ENCODE measurements at regions not wholly inside any gene's neighbourhood (a gene's known extent, or its start where the extent isn't known, plus 50 kb on each side); places are given as distances from the start of the nearest gene placed in this dataset.

DNA sequence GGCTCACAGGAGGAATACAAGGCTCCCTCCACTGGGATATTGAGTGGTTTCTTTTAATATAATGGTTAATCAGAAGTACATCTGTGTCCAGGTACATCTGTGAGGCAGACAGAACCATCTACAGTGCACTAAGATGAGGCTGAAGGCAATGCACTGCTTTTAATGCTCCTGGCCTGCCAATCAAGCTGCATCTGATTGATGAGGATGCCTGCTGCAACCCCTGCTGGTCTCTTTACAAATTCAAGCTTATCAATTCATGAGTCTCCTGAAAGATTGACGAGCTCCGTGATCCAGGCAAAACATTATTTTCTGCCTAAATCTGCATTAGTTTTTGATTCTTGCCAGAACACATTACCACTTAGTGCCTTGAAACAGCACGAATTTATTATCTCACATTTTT, 1139.1 kb downstream of the AACS start:
- Histone ChIP-seq H3K9me3 (ENCODE audit: control insufficient read depth in 2 of 2, low read length in 2 of 2) (no peaks in the 10 kb centered on the region), H3K36me3 (ENCODE audit: control insufficient read depth, insufficient read depth, low read length) (no peaks in the 10 kb centered on the region), H3K27ac (ENCODE audit: insufficient read depth, low read length, poor library complexity, severe bottlenecking) (no peak overlapping the region), H3K4me1 (ENCODE audit: control insufficient read depth, insufficient read depth, low read length, poor library complexity, severe bottlenecking) (no peaks in the 10 kb centered on the region), H3K27me3 (ENCODE audit: control insufficient read depth, insufficient read depth, low read length) (no peaks in the 10 kb centered on the region), H3K4me3 (ENCODE audit: low read depth, low read length) (no peak overlapping the region)
- Mint-ChIP-seq H3K4me3 (no peak overlapping the region), H3K27me3 (no peaks in the 10 kb centered on the region), H3K4me1 (no peaks in the 10 kb centered on the region), H3K9me3 (peaks cover 0 to 7% (median 2%) of the 10 kb centered on the region in 7 donors), H3K36me3 (no peaks in the 10 kb centered on the region), H3K27ac (no peak overlapping the region)
- DNase-seq (no peak), ATAC-seq (ENCODE audit: low read depth in 2 of 2) (no peak)

DNA sequence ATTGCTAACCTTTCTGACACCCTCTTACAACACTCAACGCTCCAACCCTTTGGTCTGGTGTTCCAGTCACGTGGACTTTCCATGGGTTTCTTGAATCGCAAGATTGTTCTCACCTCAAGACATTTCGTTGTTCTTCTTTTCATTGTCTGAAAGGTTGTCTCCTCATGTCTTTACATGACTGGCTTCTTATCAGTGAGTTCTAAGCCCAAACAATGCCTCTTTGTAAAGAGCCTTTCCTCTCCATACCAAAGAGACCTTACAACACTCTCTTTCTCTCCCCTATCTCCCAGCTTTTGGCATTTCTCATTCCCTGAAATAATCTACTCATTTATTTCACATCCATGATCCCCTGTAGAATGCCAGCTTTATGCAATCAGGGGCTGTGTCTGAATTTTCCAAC, 1144.8 kb downstream of the AACS start:
- Histone ChIP-seq H3K36me3 (ENCODE audit: control insufficient read depth, insufficient read depth, low read length) (no peaks in the 10 kb centered on the region), H3K4me1 (ENCODE audit: control insufficient read depth, insufficient read depth, low read length, poor library complexity, severe bottlenecking) (no peaks in the 10 kb centered on the region), H3K27me3 (ENCODE audit: control insufficient read depth, insufficient read depth, low read length) (no peaks in the 10 kb centered on the region), H3K27ac (ENCODE audit: insufficient read depth, low read length, poor library complexity, severe bottlenecking) (no peak overlapping the region), H3K4me3 (ENCODE audit: low read depth, low read length) (no peak overlapping the region), H3K9me3 (ENCODE audit: control insufficient read depth in 2 of 2, low read length in 2 of 2) (no peaks in the 10 kb centered on the region)
- Mint-ChIP-seq H3K9me3 (peaks cover 0 to 5% (median 2%) of the 10 kb centered on the region in 7 donors), H3K36me3 (no peaks in the 10 kb centered on the region), H3K27me3 (no peaks in the 10 kb centered on the region), H3K4me3 (no peak overlapping the region), H3K4me1 (no peaks in the 10 kb centered on the region), H3K27ac (no peak overlapping the region)
- DNase-seq, result no peak
- ATAC-seq (ENCODE audit: low read depth in 2 of 2), result no peak

DNA sequence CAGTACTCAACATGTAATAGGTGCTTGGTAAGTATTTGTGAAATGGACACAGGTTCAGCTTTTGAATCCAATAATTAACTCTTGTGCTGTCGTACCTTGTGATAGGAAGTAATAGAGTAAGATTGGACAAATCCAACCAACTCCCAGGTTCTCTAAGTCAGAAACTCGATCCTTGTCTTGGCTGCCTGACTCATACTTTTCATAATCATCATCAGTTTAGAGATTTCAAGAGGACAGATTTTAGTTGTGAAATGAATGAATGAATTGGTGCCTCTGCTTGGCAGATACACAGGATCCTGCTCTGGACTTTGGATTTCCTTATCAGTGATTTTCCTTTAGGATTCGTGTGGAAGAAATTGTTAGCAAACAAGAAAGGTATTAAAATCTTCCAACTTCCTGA, 1145.2 kb downstream of the AACS start:
- DNase-seq (no peak), ATAC-seq (ENCODE audit: low read depth in 2 of 2) (no peak)
- no peaks in the 10 kb centered on the region for H3K9me3 ChIP-seq (ENCODE audit: control insufficient read depth in 2 of 2, low read length in 2 of 2)
- H3K36me3 Mint-ChIP-seq, result no peaks in the 10 kb centered on the region
- H3K27ac ChIP-seq (ENCODE audit: insufficient read depth, low read length, poor library complexity, severe bottlenecking), result no peak overlapping the region
- no peaks in the 10 kb centered on the region for H3K4me1 Mint-ChIP-seq
- no peaks in the 10 kb centered on the region for H3K27me3 Mint-ChIP-seq
- H3K9me3 Mint-ChIP-seq, result peaks cover 0 to 5% (median 2%) of the 10 kb centered on the region in 7 donors
- no peak overlapping the region for H3K4me3 Mint-ChIP-seq
- no peaks in the 10 kb centered on the region for H3K36me3 ChIP-seq (ENCODE audit: control insufficient read depth, insufficient read depth, low read length)
- no peaks in the 10 kb centered on the region for H3K4me1 ChIP-seq (ENCODE audit: control insufficient read depth, insufficient read depth, low read length, poor library complexity, severe bottlenecking)
- H3K27me3 ChIP-seq (ENCODE audit: control insufficient read depth, insufficient read depth, low read length), result no peaks in the 10 kb centered on the region
- H3K27ac Mint-ChIP-seq, result no peak overlapping the region
- no peak overlapping the region for H3K4me3 ChIP-seq (ENCODE audit: low read depth, low read length)

DNA sequence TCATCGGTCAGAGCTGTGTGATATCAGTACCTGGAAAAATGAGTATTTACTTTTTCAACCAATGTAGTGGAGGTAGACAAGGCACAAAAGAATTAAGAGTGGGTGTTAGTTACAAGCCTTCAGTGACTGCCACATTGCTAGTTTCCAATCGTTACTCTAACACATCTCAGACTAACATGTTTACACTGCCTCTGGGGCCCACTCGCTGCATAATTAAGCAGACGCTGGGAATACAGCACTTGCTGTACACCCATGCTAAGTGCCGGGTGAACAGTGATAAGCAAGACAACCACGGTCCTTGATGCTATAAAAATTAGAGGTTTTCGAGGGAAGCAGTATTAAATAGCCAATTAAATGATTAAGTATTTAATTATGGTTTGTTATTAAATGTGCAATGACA, 1147.6 kb downstream of the AACS start:
- H3K27ac Mint-ChIP-seq, result no peak overlapping the region
- H3K27ac ChIP-seq (ENCODE audit: insufficient read depth, low read length, poor library complexity, severe bottlenecking), result no peak overlapping the region
- DNase-seq (no peak), ATAC-seq (ENCODE audit: low read depth in 2 of 2) (no peak)
- no peak overlapping the region for H3K4me3 Mint-ChIP-seq
- no peaks in the 10 kb centered on the region for H3K36me3 Mint-ChIP-seq
- no peaks in the 10 kb centered on the region for H3K9me3 ChIP-seq (ENCODE audit: control insufficient read depth in 2 of 2, low read length in 2 of 2)
- no peaks in the 10 kb centered on the region for H3K27me3 ChIP-seq (ENCODE audit: control insufficient read depth, insufficient read depth, low read length)
- no peaks in the 10 kb centered on the region for H3K27me3 Mint-ChIP-seq
- peaks cover 0 to 4% (median 2%) of the 10 kb centered on the region in 7 donors for H3K9me3 Mint-ChIP-seq
- no peaks in the 10 kb centered on the region for H3K36me3 ChIP-seq (ENCODE audit: control insufficient read depth, insufficient read depth, low read length)
- no peaks in the 10 kb centered on the region for H3K4me1 Mint-ChIP-seq
- H3K4me3 ChIP-seq (ENCODE audit: low read depth, low read length), result no peak overlapping the region
- H3K4me1 ChIP-seq (ENCODE audit: control insufficient read depth, insufficient read depth, low read length, poor library complexity, severe bottlenecking), result no peaks in the 10 kb centered on the region

DNA sequence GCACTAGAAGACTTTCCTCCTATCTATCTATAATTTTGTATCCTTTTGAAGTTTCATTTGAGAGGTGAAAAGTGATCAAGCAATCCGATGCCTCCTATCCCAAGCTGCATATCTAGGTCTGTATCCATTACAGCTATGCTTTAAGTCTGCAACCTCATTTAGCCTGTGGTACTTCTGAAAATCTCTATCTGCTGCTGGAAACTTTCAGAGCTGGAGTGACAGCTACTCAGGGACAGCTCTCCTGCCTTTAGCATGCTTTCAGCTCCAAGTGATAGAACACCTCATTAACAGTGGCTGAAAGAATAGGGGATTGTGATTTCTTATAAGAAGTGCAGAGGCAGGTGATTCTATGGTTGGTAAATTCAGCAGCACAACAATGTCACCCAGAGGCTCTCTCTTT, 1153.5 kb downstream of the AACS start:
- no peak overlapping the region for H3K4me3 ChIP-seq (ENCODE audit: low read depth, low read length)
- no peak overlapping the region for H3K27ac ChIP-seq (ENCODE audit: insufficient read depth, low read length, poor library complexity, severe bottlenecking)
- no peak for DNase-seq
- no peaks in the 10 kb centered on the region for H3K4me1 ChIP-seq (ENCODE audit: control insufficient read depth, insufficient read depth, low read length, poor library complexity, severe bottlenecking)
- ATAC-seq (ENCODE audit: low read depth in 2 of 2), result no peak
- H3K4me1 Mint-ChIP-seq, result no peaks in the 10 kb centered on the region
- H3K4me3 Mint-ChIP-seq, result no peak overlapping the region
- H3K27me3 ChIP-seq (ENCODE audit: control insufficient read depth, insufficient read depth, low read length), result no peaks in the 10 kb centered on the region
- H3K9me3 ChIP-seq (ENCODE audit: control insufficient read depth in 2 of 2, low read length in 2 of 2), result no peaks in the 10 kb centered on the region
- no peaks in the 10 kb centered on the region for H3K36me3 Mint-ChIP-seq
- H3K27ac Mint-ChIP-seq, result no peak overlapping the region
- H3K36me3 ChIP-seq (ENCODE audit: control insufficient read depth, insufficient read depth, low read length), result no peaks in the 10 kb centered on the region
- peaks cover 0 to 3% (median 0%) of the 10 kb centered on the region in 7 donors for H3K9me3 Mint-ChIP-seq
- no peaks in the 10 kb centered on the region for H3K27me3 Mint-ChIP-seq

DNA sequence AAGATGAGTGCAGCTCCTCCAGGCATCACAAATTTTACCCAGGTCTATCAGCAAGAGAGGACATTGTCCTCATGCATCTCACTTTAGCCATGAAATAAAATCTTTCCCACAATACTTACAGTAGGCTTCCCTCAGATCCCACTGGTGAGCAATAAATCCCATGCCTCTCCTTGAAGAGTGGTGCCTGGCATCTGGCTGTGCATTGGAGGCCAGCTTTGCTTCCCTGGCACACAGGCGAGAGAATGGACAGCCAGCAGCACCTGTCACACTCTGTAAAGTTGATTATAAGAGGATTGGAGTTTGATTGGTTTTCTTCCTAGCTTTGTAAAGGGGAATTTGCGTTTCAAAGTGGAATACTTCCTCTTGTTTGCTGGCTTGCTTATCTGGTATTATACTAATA, 1153.9 kb downstream of the AACS start:
- H3K27ac ChIP-seq (ENCODE audit: insufficient read depth, low read length, poor library complexity, severe bottlenecking), result no peak overlapping the region
- H3K4me1 ChIP-seq (ENCODE audit: control insufficient read depth, insufficient read depth, low read length, poor library complexity, severe bottlenecking), result no peaks in the 10 kb centered on the region
- H3K27me3 ChIP-seq (ENCODE audit: control insufficient read depth, insufficient read depth, low read length), result no peaks in the 10 kb centered on the region
- H3K4me3 ChIP-seq (ENCODE audit: low read depth, low read length), result no peak overlapping the region
- no peaks in the 10 kb centered on the region for H3K9me3 ChIP-seq (ENCODE audit: control insufficient read depth in 2 of 2, low read length in 2 of 2)
- Mint-ChIP-seq H3K27me3 (no peaks in the 10 kb centered on the region), H3K36me3 (no peaks in the 10 kb centered on the region), H3K4me3 (no peak overlapping the region), H3K9me3 (peaks cover 0 to 3% (median 0%) of the 10 kb centered on the region in 7 donors), H3K27ac (no peak overlapping the region), H3K4me1 (no peaks in the 10 kb centered on the region)
- H3K36me3 ChIP-seq (ENCODE audit: control insufficient read depth, insufficient read depth, low read length), result no peaks in the 10 kb centered on the region
- ATAC-seq (ENCODE audit: low read depth in 2 of 2) (no peak), DNase-seq (no peak)

DNA sequence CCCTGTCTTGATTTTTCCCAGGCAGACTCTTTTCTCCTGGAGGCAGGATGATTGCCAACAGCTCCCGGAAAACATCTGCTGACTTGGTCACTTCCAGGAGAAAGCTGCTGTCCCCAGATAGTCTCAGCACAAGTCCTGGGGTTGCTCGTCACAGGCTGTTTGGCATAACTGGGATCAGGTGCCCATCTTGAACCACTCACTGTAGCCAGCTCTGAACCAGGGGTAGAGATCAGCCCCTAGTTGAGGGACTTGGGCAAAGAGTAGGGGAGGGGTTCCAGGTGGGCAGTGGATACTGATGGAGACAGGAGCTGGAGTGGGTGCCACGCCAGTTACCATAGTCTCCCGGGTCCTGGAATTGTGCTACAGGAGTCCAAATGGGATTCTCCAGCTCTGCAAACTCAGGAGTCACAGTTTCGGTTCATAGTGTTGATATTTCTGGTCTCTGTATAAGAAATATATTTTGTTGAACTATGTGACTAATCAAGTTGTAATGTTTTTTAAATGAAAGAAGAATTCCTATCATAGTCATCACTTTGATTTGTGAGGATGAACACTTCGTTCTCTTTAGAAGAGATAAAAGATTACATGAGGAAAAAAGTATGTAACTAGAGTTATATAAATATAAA, 1154.5 kb downstream of the AACS start:
- Histone ChIP-seq H3K4me3 (ENCODE audit: low read depth, low read length) (no peak overlapping the region), H3K4me1 (ENCODE audit: control insufficient read depth, insufficient read depth, low read length, poor library complexity, severe bottlenecking) (no peaks in the 10 kb centered on the region), H3K27me3 (ENCODE audit: control insufficient read depth, insufficient read depth, low read length) (no peaks in the 10 kb centered on the region), H3K9me3 (ENCODE audit: control insufficient read depth in 2 of 2, low read length in 2 of 2) (no peaks in the 10 kb centered on the region), H3K27ac (ENCODE audit: insufficient read depth, low read length, poor library complexity, severe bottlenecking) (no peak overlapping the region), H3K36me3 (ENCODE audit: control insufficient read depth, insufficient read depth, low read length) (no peaks in the 10 kb centered on the region)
- ATAC-seq (ENCODE audit: low read depth in 2 of 2), result no peak
- Mint-ChIP-seq H3K4me3 (no peak overlapping the region), H3K27me3 (no peaks in the 10 kb centered on the region), H3K9me3 (peaks cover 0 to 3% (median 0%) of the 10 kb centered on the region in 7 donors), H3K27ac (no peak overlapping the region), H3K36me3 (no peaks in the 10 kb centered on the region), H3K4me1 (no peaks in the 10 kb centered on the region)
- DNase-seq, result no peak

DNA sequence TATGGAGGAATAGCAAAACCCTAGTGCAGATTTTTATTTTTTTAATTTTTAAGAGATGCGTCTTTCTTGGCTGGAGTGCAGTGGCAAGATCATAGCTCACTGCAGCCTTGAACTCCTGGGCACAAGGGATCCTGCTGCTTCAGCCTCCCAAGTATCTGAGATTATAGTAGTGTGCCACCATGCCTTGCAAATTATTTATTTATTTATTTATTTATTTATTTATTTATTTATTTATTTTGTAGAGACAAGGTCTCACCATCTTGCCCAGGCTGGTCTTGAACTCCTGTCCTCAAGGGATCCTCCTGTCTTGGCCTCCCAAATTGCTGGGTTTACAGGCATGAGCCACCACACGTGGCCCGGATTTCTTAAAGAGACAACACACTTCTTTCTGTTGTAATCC, 1158.8 kb downstream of the AACS start:
- Mint-ChIP-seq H3K36me3 (no peaks in the 10 kb centered on the region), H3K4me3 (no peak overlapping the region), H3K27ac (no peak overlapping the region), H3K27me3 (no peaks in the 10 kb centered on the region), H3K9me3 (peaks cover 0 to 20% (median 4%) of the 10 kb centered on the region in 7 donors), H3K4me1 (no peaks in the 10 kb centered on the region)
- Histone ChIP-seq H3K4me3 (ENCODE audit: low read depth, low read length) (no peak overlapping the region), H3K9me3 (ENCODE audit: control insufficient read depth in 2 of 2, low read length in 2 of 2) (no peaks in the 10 kb centered on the region), H3K27ac (ENCODE audit: insufficient read depth, low read length, poor library complexity, severe bottlenecking) (no peak overlapping the region), H3K4me1 (ENCODE audit: control insufficient read depth, insufficient read depth, low read length, poor library complexity, severe bottlenecking) (no peaks in the 10 kb centered on the region), H3K27me3 (ENCODE audit: control insufficient read depth, insufficient read depth, low read length) (no peaks in the 10 kb centered on the region), H3K36me3 (ENCODE audit: control insufficient read depth, insufficient read depth, low read length) (no peaks in the 10 kb centered on the region)
- no peak for ATAC-seq (ENCODE audit: low read depth in 2 of 2)
- no peak for DNase-seq
